Activated T-cell treated with anti-CD3 and anti-CD28 coated beads, Interleukin-2, amount 50 U/mL, for 72 hours (primary cell): ENCODE measurements at regions not wholly inside any gene's neighbourhood (a gene's known extent, or its start where the extent isn't known, plus 50 kb on each side); places are given as distances from the start of the nearest gene placed in this dataset.

Source experiments
- ATAC-seq, 2 donors: fragments of 150-1000 bp; cut with Tn5 transposase; replicated peaks in 1 of 2; 2 replicates each; pipeline ENCODE4 v1.10.0; 2021; ENCODE audit warnings: moderate library complexity in 2 of 2, mild to moderate bottlenecking in 1 of 2
- DNase-seq, 2 donors: peaks; one replicate each; pipeline ENCODE4 v3.0.0; 2021 to 2022; ENCODE audit warnings: mixed read lengths in 1 of 2
- H3K27ac Mint-ChIP-seq: one replicate; pipeline ENCODE4 v1.8.0; 2022; ENCODE audit warnings: mild to moderate bottlenecking, moderate library complexity, mixed read lengths
- H3K27me3 Mint-ChIP-seq: one replicate; pipeline ENCODE4 v1.8.0; 2022; ENCODE audit warnings: low read depth, mixed read lengths
- H3K36me3 Mint-ChIP-seq, 2 donors: one replicate each; pipeline ENCODE4 v1.8.0; 2022; ENCODE audit warnings: mixed read lengths in 2 of 2, mild to moderate bottlenecking in 1 of 2; ENCODE audit not compliant: insufficient read depth in 2 of 2
- H3K4me1 Mint-ChIP-seq: one replicate; pipeline ENCODE4 v1.8.0; 2022; ENCODE audit warnings: low read depth, mixed read lengths
- H3K4me3 Mint-ChIP-seq, 2 donors: one replicate each; pipeline ENCODE4 v1.8.0; 2022; ENCODE audit warnings: mild to moderate bottlenecking in 2 of 2, mixed read lengths in 2 of 2, moderate library complexity in 2 of 2
- H3K9me3 Mint-ChIP-seq, 2 donors: one replicate each; pipeline ENCODE4 v1.8.0; 2022; ENCODE audit warnings: mixed read lengths in 2 of 2

- H3K9me3 Mint-ChIP-seq = peaks cover 5 to 6% of the 10 kb centered on the region in 2 donors
- H3K4me3 Mint-ChIP-seq = no peak overlapping the region
- H3K36me3 Mint-ChIP-seq = no peaks in the 10 kb centered on the region
- ATAC-seq (no peak), DNase-seq (no peak)
- no peaks in the 10 kb centered on the region for H3K27me3 Mint-ChIP-seq
- no peak overlapping the region for H3K27ac Mint-ChIP-seq
- no peaks in the 10 kb centered on the region for H3K4me1 Mint-ChIP-seq
Measured at GRCh38 chr9:108103046-108103693, 613.6 kb upstream of the KLF4 start.

DNA sequence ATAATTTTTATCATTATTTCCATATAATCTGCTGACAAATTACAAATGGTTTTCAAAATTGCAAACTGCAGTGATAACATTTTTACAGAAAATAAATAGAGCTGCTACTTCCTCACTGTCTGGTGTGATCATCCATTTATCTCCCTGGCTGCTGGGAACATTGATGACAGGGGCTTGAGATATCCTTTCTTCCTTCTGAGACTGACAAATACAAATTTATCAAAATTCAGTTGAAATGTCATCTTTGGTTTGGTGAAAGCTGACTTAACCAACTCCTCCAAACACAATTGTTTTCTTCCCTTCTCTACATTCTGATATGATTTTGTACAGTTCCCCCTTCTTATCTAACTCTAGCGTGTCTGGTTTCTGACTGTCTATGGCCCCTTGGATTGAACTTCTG, 611.8 kb upstream of the KLF4 start:
- no peaks in the 10 kb centered on the region for H3K36me3 Mint-ChIP-seq
- DNase-seq (no peak), ATAC-seq (no peak)
- no peak overlapping the region for H3K4me3 Mint-ChIP-seq
- peaks cover 5 to 6% of the 10 kb centered on the region in 2 donors for H3K9me3 Mint-ChIP-seq
- no peaks in the 10 kb centered on the region for H3K4me1 Mint-ChIP-seq
- H3K27ac Mint-ChIP-seq = no peak overlapping the region
- H3K27me3 Mint-ChIP-seq = no peaks in the 10 kb centered on the region

GRCh38 chr9:108100571-108100970, 611.0 kb upstream of the KLF4 start:
- Mint-ChIP-seq H3K9me3 (peaks cover 5 to 6% of the 10 kb centered on the region in 2 donors), H3K27me3 (no peaks in the 10 kb centered on the region), H3K4me3 (no peak overlapping the region), H3K27ac (no peak overlapping the region), H3K4me1 (no peaks in the 10 kb centered on the region), H3K36me3 (no peaks in the 10 kb centered on the region)
- DNase-seq (no peak), ATAC-seq (no peak)

- Mint-ChIP-seq H3K4me1 (no peaks in the 10 kb centered on the region), H3K9me3 (peaks cover 5 to 6% of the 10 kb centered on the region in 2 donors), H3K27ac (no peak overlapping the region), H3K36me3 (no peaks in the 10 kb centered on the region), H3K4me3 (no peak overlapping the region), H3K27me3 (no peaks in the 10 kb centered on the region)
- ATAC-seq (no peak), DNase-seq (no peak)
Measured at GRCh38 chr9:108099854-108100253, 610.3 kb upstream of the KLF4 start.

DNA sequence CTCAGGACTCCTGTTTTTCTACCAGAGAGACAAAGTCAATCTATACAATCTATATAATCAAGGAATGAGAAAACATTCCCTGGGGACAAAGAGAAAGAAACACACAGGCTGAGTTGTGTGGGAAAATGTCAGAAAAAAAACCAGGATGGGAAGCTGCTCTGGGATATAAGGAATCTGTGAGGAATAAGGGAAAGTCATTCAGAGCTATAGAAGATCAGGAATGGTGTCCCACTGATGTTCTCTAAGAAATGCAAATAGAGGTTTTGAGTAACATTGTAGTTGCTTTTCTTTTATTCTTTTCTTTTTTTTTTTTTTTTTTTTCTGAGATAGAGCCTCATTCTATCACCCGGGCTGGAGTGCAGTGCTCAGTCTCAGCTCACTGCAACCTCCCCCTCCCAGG, 605.9 kb upstream of the KLF4 start:
- Mint-ChIP-seq H3K4me1 (no peaks in the 10 kb centered on the region), H3K9me3 (peaks cover 0 to 5% of the 10 kb centered on the region in 2 donors), H3K36me3 (no peaks in the 10 kb centered on the region), H3K27ac (no peak overlapping the region), H3K4me3 (no peak overlapping the region), H3K27me3 (no peaks in the 10 kb centered on the region)
- ATAC-seq (no peak), DNase-seq (no peak)

DNA sequence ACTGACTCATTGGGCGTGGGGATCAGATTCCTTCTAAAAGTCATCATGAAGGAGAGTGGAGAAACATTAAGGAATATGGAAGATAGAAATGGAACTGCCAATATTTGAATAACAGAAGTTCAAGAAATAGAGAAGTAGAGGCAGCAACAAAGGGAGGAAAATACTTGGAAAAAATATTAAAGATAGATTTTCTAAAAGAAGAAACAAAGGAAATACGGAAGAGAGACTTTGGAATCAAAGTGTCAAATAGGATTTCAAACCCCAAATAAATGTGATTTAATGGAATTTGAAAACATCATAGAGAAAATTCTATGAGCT, 605.1 kb upstream of the KLF4 start:
- Mint-ChIP-seq H3K4me1 (no peaks in the 10 kb centered on the region), H3K27ac (no peak overlapping the region), H3K36me3 (no peaks in the 10 kb centered on the region), H3K4me3 (no peak overlapping the region), H3K9me3 (peaks cover 3 to 4% of the 10 kb centered on the region in 2 donors), H3K27me3 (no peaks in the 10 kb centered on the region)
- ATAC-seq (no peak), DNase-seq (no peak)

DNA sequence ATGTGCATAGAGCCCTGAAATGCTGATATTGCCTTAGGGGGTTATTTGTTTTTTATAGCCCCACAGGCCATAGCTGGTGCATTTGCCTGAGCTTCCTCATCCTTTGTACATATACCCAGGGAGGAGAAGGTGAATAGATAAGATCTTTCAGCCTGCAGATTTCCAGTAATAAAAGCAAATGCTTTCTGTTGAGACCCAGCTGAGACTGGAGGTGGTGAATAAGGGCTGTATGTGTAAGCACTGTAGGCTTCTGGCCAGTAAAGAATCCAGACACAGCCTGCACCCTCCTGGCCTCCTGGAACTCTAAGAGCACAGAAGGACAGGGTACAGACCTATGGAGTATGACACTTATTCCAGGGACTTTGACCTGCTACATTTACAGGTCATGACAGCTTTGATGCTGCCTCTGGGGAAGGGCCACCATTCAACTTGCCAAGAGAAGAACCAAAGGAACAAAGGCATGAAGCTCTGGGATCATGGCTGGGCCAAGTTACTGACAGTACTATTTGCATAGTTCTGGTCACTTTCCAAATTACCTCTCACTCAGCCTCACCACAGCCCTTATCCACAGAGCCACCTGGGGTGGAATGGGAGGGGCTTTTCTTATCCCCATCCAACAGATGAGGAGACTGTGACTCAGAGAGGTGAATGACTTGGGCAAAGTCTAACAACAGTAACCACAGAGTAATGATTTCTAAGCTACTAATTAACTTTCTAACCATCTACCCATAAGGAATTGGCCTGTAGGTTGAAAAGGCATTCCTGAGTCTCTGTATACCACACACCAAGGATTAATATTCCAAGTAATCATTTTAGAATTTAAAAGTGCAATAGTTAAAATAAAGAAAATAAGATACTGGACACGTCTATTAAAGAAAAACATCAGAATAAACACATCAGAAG, 604.5 kb upstream of the KLF4 start:
- DNase-seq (no peak), ATAC-seq (no peak)
- Mint-ChIP-seq H3K4me3 (no peak overlapping the region), H3K9me3 (peaks cover 5 to 6% of the 10 kb centered on the region in 2 donors), H3K4me1 (no peaks in the 10 kb centered on the region), H3K27me3 (no peaks in the 10 kb centered on the region), H3K36me3 (no peaks in the 10 kb centered on the region), H3K27ac (no peak overlapping the region)

GRCh38 chr9:108088916-108089315, 599.3 kb upstream of the KLF4 start:
- ATAC-seq (no peak), DNase-seq (no peak)
- no peak overlapping the region for H3K4me3 Mint-ChIP-seq
- H3K27ac Mint-ChIP-seq = no peak overlapping the region
- H3K9me3 Mint-ChIP-seq = peaks cover 9 to 11% of the 10 kb centered on the region in 2 donors
- H3K4me1 Mint-ChIP-seq = no peaks in the 10 kb centered on the region
- H3K36me3 Mint-ChIP-seq = no peaks in the 10 kb centered on the region
- H3K27me3 Mint-ChIP-seq = no peaks in the 10 kb centered on the region

DNA sequence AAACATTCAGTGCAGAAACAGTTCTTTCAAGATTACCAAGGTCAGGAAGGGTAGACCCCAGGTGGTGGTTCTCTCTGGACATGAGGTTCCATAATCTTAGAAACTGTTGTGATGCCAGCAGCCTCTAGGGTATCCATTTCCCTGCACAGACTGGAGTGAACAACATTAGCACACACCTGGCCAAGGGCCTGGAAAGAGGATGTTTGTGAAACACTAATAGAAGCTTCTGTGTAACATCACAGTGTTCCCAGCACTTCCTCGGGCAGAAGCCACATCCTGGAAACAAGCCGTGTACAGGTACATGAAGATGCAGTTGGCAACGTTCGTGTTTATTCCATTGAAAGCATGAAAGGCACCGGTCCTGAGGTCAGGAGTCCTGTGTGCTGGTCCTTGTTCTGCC, 598.2 kb upstream of the KLF4 start:
- DNase-seq = no peak
- no peak for ATAC-seq
- Mint-ChIP-seq H3K9me3 (peaks cover 11% of the 10 kb centered on the region in 2 donors), H3K4me3 (no peak overlapping the region), H3K4me1 (no peaks in the 10 kb centered on the region), H3K36me3 (no peaks in the 10 kb centered on the region), H3K27ac (no peak overlapping the region), H3K27me3 (no peaks in the 10 kb centered on the region)

GRCh38 chr9:108086624-108087023, 597.1 kb upstream of the KLF4 start:
- Mint-ChIP-seq H3K36me3 (no peaks in the 10 kb centered on the region), H3K4me3 (no peak overlapping the region), H3K27ac (no peak overlapping the region), H3K9me3 (peaks cover 11% of the 10 kb centered on the region in 2 donors), H3K4me1 (no peaks in the 10 kb centered on the region), H3K27me3 (no peaks in the 10 kb centered on the region)
- DNase-seq = no peak
- ATAC-seq = no peak

- no peak for DNase-seq
- no peak overlapping the region for H3K27ac Mint-ChIP-seq
- no peaks in the 10 kb centered on the region for H3K36me3 Mint-ChIP-seq
- peaks cover 7 to 11% of the 10 kb centered on the region in 2 donors for H3K9me3 Mint-ChIP-seq
- H3K27me3 Mint-ChIP-seq = no peaks in the 10 kb centered on the region
- no peak for ATAC-seq
- H3K4me1 Mint-ChIP-seq = no peaks in the 10 kb centered on the region
- H3K4me3 Mint-ChIP-seq = no peak overlapping the region
Measured at GRCh38 chr9:108085294-108085693, 595.7 kb upstream of the KLF4 start.

DNA sequence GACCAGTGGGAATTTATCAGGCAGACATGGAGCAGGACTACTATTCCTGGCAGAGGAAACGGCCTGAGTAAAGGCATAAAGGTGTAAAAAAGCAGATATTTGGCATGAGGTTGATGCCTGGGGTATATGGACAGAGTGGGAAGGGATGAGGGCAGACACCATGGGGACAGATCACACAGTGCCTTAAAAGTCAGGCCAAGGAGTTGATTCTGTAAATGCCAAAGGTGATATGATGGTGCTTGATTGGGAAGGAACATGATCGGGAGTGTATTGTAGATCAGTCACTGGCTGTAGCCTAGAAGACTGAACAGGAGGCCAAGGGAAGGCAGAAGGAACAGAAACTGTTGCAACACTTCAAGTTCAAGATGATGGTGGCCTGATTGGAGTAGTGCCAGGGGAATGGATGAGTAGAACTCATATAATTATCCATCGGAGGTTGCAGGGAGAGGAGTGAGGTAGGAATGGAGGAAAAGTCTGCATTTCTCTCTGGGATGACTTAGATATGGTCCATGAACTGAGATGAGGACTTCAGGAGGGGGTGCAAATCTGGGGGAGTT, 594.3 kb upstream of the KLF4 start:
- Mint-ChIP-seq H3K9me3 (peaks cover 5 to 6% of the 10 kb centered on the region in 2 donors), H3K4me1 (no peaks in the 10 kb centered on the region), H3K27ac (no peak overlapping the region), H3K27me3 (no peaks in the 10 kb centered on the region), H3K36me3 (no peaks in the 10 kb centered on the region), H3K4me3 (no peak overlapping the region)
- DNase-seq = no peak
- no peak for ATAC-seq

DNA sequence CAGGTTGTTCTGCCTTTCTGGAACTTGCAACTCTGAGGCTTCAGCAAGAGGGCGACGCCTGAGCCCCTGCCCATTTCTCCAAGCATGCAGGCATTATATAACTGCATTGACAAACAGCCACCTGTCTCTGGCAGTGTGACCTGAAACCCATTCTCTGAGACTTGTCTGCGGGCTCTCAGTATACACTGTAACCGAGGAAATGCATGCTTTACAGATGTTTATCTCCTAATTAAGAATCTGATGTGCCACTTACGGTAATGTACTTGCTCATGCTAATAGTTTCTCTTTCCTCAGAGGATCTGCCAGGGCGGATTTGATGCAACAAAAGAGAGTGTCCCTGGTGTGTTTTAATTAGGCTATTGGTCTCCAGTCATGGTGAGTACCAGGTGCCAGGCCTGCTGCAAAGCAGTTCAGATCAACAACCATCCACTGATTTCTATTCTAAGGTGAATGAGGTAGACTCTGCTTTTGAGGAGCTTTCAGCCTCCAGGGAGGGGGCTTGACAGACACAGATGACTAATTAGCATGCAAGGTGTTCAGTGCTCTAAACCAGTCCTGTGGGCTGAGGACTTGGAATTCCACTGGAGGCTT, 593.7 kb upstream of the KLF4 start:
- Mint-ChIP-seq H3K36me3 (no peaks in the 10 kb centered on the region), H3K27ac (no peak overlapping the region), H3K4me1 (no peaks in the 10 kb centered on the region), H3K9me3 (peaks cover 5 to 6% of the 10 kb centered on the region in 2 donors), H3K27me3 (no peaks in the 10 kb centered on the region), H3K4me3 (no peak overlapping the region)
- DNase-seq = no peak
- ATAC-seq = no peak
